ENCODE measurements at regions not wholly inside any gene's neighbourhood (a gene's known extent, or its start where the extent isn't known, plus 50 kb on each side); places are given as distances from the start of the nearest gene placed in this dataset.
A peak's percentile ranks its signal among the peaks of the same experiment; 100 is the strongest.

DNA sequence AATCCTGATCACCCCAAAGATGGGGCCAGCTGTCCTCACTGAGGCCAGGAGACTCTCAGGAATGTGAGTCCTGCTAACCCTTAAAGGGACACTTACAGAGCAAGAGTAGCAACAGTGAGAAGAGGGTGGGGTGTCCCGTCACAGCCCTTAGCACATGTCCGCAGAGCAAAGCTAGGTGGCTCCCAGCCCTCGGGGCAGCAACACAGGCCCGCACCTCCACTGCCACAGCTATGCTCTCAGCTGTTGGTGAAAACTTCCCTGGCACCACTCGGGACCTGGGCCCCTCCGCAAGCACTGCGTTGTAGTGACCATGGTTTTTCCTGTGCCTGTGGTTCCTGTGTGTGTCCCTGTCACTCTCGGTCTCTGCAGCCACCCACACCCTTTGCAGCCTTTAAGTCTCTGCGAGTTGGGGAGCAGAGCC is 76.4 kb upstream of the UXS1 start:
- TF ChIP-seq JUNB (IDR thresholded peaks at IDR 0.05): no peak
- no peak for TF ChIP-seq CEBPB (IDR thresholded peaks at IDR 0.05)
- TF ChIP-seq HOXA7 (CRISPR knock-in tag; IDR thresholded peaks at IDR 0.05): no peak
- TF ChIP-seq, protein P1, sequence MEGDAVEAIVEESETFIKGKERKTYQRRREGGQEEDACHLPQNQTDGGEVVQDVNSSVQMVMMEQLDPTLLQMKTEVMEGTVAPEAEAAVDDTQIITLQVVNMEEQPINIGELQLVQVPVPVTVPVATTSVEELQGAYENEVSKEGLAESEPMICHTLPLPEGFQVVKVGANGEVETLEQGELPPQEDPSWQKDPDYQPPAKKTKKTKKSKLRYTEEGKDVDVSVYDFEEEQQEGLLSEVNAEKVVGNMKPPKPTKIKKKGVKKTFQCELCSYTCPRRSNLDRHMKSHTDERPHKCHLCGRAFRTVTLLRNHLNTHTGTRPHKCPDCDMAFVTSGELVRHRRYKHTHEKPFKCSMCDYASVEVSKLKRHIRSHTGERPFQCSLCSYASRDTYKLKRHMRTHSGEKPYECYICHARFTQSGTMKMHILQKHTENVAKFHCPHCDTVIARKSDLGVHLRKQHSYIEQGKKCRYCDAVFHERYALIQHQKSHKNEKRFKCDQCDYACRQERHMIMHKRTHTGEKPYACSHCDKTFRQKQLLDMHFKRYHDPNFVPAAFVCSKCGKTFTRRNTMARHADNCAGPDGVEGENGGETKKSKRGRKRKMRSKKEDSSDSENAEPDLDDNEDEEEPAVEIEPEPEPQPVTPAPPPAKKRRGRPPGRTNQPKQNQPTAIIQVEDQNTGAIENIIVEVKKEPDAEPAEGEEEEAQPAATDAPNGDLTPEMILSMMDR (IDR thresholded peaks at IDR 0.05): no peak
- no peak for TF ChIP-seq CBX2 (IDR thresholded peaks at IDR 0.05; ENCODE audit: borderline replicate concordance, low read depth)
- TF ChIP-seq, protein P2, sequence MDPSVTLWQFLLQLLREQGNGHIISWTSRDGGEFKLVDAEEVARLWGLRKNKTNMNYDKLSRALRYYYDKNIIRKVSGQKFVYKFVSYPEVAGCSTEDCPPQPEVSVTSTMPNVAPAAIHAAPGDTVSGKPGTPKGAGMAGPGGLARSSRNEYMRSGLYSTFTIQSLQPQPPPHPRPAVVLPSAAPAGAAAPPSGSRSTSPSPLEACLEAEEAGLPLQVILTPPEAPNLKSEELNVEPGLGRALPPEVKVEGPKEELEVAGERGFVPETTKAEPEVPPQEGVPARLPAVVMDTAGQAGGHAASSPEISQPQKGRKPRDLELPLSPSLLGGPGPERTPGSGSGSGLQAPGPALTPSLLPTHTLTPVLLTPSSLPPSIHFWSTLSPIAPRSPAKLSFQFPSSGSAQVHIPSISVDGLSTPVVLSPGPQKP (IDR thresholded peaks at IDR 0.05; ENCODE audit: low read depth, low read length): no peak
- TF ChIP-seq TFCP2L1 (CRISPR knock-in tag; IDR thresholded peaks at IDR 0.05): no peak
- TF ChIP-seq RAD21 (conservative IDR thresholded peaks at IDR 0.05 in 1 of 2, IDR thresholded peaks at IDR 0.05 in 1 of 2): no peak
- no peak for TF ChIP-seq FOXS1 (CRISPR knock-in tag; IDR thresholded peaks at IDR 0.05)
- TF ChIP-seq POLR2AphosphoS2 (conservative IDR thresholded peaks at IDR 0.05; ENCODE audit: low read length): no peak
- no peak for TF ChIP-seq MAZ (IDR thresholded peaks at IDR 0.05; ENCODE audit: borderline replicate concordance, low read depth, low read length)
- no peak for TF ChIP-seq HOXB5 (CRISPR knock-in tag; IDR thresholded peaks at IDR 0.05)
- TF ChIP-seq ZNF302 (CRISPR knock-in tag; IDR thresholded peaks at IDR 0.05): no peak
- TF ChIP-seq PHF8 (IDR thresholded peaks at IDR 0.05; ENCODE audit: borderline replicate concordance, low read depth): no peak
- TF ChIP-seq EP300 (IDR thresholded peaks at IDR 0.05): no peak
- TF ChIP-seq RFX5 (IDR thresholded peaks at IDR 0.05): no peak
- TF ChIP-seq RARB (CRISPR knock-in tag; IDR thresholded peaks at IDR 0.05): no peak
- TF ChIP-seq KDM1A (IDR thresholded peaks at IDR 0.05; ENCODE audit: low read depth): no peak
- Histone ChIP-seq H3K4me3 (peak overlapping the region; percentile 47; the same call in 2 of the 3 replicates), H3K27ac (no peak overlapping the region), H3K4me1 (no peaks in the 10 kb centered on the region), H3K4me2 (peak overlapping the region; percentile 83), H3K9me3 (no peaks in the 10 kb centered on the region)
- ATAC-seq (peak; percentile 26 to 41; a peak in 3 of 6 replicates), FAIRE-seq (no peak), DNase-seq (ENCODE audit: low read depth in 1 of 2, low spot score in 1 of 2) (no peak)
- WGBS (ENCODE audit: missing lambda C conversion rate): 70% methylated on average over 9 of the region's 9 CpGs
- ChIA-PET POLR2A (no interaction called here), CTCF (interaction anchor here (1.2 kb wide), 1 partner anchor 312 kb away, joined by 3 read pairs; no protein-coding TSS in a partner anchor)

DNA sequence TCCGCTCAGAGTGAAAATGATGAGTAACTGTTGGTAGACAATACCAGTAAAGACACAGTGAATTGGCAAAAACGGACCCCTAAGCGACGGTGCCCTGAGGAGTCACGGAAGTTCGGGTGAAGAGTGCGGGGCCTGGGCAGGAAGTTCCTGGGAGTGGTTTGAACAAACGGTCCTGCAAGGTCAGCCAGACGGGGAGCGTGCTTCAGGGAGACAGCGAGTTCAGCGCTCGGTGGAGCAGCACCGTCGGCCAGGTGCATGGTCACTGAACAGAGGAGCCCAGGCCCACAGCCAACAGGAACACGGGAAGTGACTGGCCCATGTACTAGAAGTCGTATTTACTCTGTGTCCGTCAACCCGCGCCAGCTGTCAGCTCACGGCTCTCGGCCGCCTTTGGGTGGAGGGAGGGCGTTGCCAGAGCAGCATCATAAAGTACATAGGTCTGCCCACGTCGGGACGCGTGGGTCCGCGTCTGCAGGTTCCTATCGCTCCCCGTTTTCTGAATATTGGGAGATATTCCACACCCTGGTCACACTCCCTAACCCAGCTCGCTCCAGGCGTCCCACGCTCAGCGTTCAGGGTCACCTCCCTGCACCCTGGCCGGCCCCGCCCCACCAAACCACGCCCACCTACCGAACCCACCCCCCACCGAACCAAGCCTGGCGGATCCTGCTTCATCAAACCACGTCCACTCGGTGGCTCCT is 75.6 kb upstream of the UXS1 start:
- DNase-seq (ENCODE audit: low read depth in 1 of 2, low spot score in 1 of 2): peak; percentile 6 to 18
- peak overlapping the region; percentile 47 for H3K4me3 ChIP-seq
- peak; percentile 75 to 88 for ATAC-seq

More for the DNA sequence above, 75.6 kb upstream of the UXS1 start:
- Histone ChIP-seq H3K27ac (no peak overlapping the region), H3K4me2 (peak overlapping the region; percentile 83), H3K4me1 (no peaks in the 10 kb centered on the region), H3K9me3 (no peaks in the 10 kb centered on the region)
- POLR2A ChIA-PET: no interaction called here
- TF ChIP-seq BHLHE40 (IDR thresholded peaks at IDR 0.05; ENCODE audit: low read depth, low read length): no peak
- no peak for TF ChIP-seq EP300 (IDR thresholded peaks at IDR 0.05)
- no peak for TF ChIP-seq KDM5A (IDR thresholded peaks at IDR 0.05)
- no peak for TF ChIP-seq TFCP2L1 (CRISPR knock-in tag; IDR thresholded peaks at IDR 0.05)
- TF ChIP-seq JUNB (IDR thresholded peaks at IDR 0.05): no peak
- TF ChIP-seq POLR2AphosphoS2 (conservative IDR thresholded peaks at IDR 0.05; ENCODE audit: low read length): no peak
- no peak for TF ChIP-seq RAD21 (conservative IDR thresholded peaks at IDR 0.05 in 1 of 2, IDR thresholded peaks at IDR 0.05 in 1 of 2)
- TF ChIP-seq, protein P3, sequence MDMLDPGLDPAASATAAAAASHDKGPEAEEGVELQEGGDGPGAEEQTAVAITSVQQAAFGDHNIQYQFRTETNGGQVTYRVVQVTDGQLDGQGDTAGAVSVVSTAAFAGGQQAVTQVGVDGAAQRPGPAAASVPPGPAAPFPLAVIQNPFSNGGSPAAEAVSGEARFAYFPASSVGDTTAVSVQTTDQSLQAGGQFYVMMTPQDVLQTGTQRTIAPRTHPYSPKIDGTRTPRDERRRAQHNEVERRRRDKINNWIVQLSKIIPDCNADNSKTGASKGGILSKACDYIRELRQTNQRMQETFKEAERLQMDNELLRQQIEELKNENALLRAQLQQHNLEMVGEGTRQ (IDR thresholded peaks at IDR 0.05): no peak
- TF ChIP-seq CHD2 (IDR thresholded peaks at IDR 0.05; ENCODE audit: low read length, partially characterized antibody): no peak
- TF ChIP-seq ZSCAN20 (CRISPR knock-in tag; IDR thresholded peaks at IDR 0.05): no peak
- TF ChIP-seq, protein P4, sequence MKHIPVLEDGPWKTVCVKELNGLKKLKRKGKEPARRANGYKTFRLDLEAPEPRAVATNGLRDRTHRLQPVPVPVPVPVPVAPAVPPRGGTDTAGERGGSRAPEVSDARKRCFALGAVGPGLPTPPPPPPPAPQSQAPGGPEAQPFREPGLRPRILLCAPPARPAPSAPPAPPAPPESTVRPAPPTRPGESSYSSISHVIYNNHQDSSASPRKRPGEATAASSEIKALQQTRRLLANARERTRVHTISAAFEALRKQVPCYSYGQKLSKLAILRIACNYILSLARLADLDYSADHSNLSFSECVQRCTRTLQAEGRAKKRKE (CRISPR knock-in tag; IDR thresholded peaks at IDR 0.05; ENCODE audit: low read depth): no peak
- no peak for TF ChIP-seq HOXB13 (CRISPR knock-in tag; IDR thresholded peaks at IDR 0.05; ENCODE audit: low read depth)
- no peak for TF ChIP-seq ZC3H11A (IDR thresholded peaks at IDR 0.05)
- no peak for TF ChIP-seq PHF8 (IDR thresholded peaks at IDR 0.05; ENCODE audit: borderline replicate concordance, low read depth)
- no peak for TF ChIP-seq HOXA7 (CRISPR knock-in tag; IDR thresholded peaks at IDR 0.05)
- TF ChIP-seq HOXB5 (CRISPR knock-in tag; IDR thresholded peaks at IDR 0.05): no peak
- no peak for TF ChIP-seq JUN (IDR thresholded peaks at IDR 0.05)
- TF ChIP-seq MAFK (IDR thresholded peaks at IDR 0.05; ENCODE audit: partially characterized antibody): no peak
- CTCF ChIA-PET: interaction anchor here (1.2 kb wide), 1 partner anchor 312 kb away, joined by 3 read pairs; no protein-coding TSS in a partner anchor
- 31% methylated on average over 34 of the region's 44 CpGs for WGBS (ENCODE audit: missing lambda C conversion rate)
- FAIRE-seq: no peak
